ENCODE measurements at regions not wholly inside any gene's neighbourhood (a gene's known extent, or its start where the extent isn't known, plus 50 kb on each side); places are given as distances from the start of the nearest gene placed in this dataset.
A peak's percentile ranks its signal among the peaks of the same experiment; 100 is the strongest.
"Not testable (repeated sequence)": the region's sequence is repeated elsewhere in the genome, so short reads cannot be mapped to it uniquely, and the experiment has no call there.

DNA sequence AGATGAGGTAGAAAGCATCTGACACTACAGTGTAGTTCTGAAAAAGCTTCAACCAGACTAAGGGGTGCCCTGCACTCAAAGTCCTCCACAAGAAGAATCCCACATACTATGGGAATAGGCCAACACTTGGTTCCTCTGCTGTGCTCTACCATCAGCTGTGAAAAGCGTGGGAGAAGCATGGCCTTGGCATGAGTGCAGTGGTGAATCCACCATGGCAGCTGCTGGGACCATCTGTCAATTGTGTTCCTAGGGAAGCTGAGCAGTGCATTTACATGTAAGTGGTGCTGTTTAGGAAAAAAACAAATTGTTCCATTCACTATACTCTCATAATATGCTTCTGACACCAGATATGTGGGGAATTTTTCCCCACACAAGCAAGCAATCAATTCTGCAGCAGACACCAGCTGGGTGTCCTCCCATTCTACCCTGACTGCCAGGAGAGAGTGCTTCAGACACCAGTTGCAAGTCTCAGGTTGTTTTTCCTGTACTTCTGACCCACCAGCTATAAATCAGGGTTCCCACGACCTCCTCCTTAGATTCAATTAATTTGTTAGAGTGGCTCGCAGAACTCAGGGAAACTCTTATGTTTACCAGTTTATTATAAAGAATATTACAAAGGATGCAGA lies 230.8 kb upstream of the CHRM3 start:
- H3K27ac ChIP-seq (ENCODE audit: low read length) = no peak overlapping the region
- no peaks in the 10 kb centered on the region for H3K27me3 ChIP-seq (ENCODE audit: insufficient read depth, low read length)
- H3K4me3 ChIP-seq (ENCODE audit: low read length) = no peak overlapping the region
- no peaks in the 10 kb centered on the region for H3K4me1 ChIP-seq (ENCODE audit: insufficient read depth, low read length)
- H3K9ac ChIP-seq (ENCODE audit: low read depth, low read length) = no peak overlapping the region
- no peaks in the 10 kb centered on the region for H3K36me3 ChIP-seq (ENCODE audit: insufficient read depth, low read depth, low read length)
- no peaks in the 10 kb centered on the region for H3K9me3 ChIP-seq (ENCODE audit: insufficient read depth, low read depth, low read length)

DNA sequence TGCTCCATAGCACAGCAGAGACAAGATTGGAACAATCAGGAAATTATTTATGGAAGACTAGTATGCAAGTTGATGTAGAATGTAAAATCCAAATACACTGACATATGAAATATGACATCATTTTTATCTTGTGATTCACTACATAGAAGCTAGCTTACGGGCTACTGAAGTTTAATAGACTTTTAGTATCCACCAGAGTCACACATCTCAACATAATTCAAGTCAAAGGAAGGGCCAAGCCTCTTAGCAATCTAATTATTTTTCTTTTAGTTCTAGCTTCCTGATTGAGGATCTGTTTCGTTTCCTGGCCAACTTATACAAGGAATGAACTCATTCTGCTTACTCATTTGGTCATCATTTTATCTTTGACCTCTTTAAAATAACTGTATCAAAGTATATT lies 234.4 kb upstream of the CHRM3 start:
- Histone ChIP-seq H3K27me3 (ENCODE audit: insufficient read depth, low read length) (no peaks in the 10 kb centered on the region), H3K27ac (ENCODE audit: low read length) (no peak overlapping the region), H3K4me1 (ENCODE audit: insufficient read depth, low read length) (peaks cover 7% of the 10 kb centered on the region; the same call in 1 of the 2 replicates), H3K4me3 (ENCODE audit: low read length) (no peak overlapping the region), H3K9ac (ENCODE audit: low read depth, low read length) (no peak overlapping the region), H3K36me3 (ENCODE audit: insufficient read depth, low read depth, low read length) (no peaks in the 10 kb centered on the region), H3K9me3 (ENCODE audit: insufficient read depth, low read depth, low read length) (no peaks in the 10 kb centered on the region)

DNA sequence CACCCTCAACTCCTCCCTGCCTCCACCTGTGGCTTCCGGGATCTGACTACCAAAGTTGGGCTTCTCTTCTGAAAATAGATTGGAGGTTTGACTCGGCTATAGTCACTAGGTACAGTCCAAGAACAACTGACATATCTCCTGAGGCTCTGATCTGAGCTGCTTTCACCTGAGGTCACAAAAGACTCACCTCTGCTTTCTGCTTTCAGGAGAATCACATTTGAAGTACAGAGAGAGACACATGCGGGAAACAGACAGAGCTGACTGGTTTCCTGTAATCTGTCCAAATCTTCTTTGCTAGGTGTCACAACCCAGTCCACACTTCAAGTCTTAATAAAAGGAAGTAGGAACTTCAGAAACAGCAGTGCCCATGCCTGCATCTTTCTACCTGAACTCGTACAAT lies 245.4 kb upstream of the CHRM3 start:
- no peak overlapping the region for H3K4me3 ChIP-seq (ENCODE audit: low read length)
- no peak overlapping the region for H3K27ac ChIP-seq (ENCODE audit: low read length)
- no peaks in the 10 kb centered on the region for H3K9me3 ChIP-seq (ENCODE audit: insufficient read depth, low read depth, low read length)
- H3K36me3 ChIP-seq (ENCODE audit: insufficient read depth, low read depth, low read length) = no peaks in the 10 kb centered on the region
- no peaks in the 10 kb centered on the region for H3K27me3 ChIP-seq (ENCODE audit: insufficient read depth, low read length)
- H3K4me1 ChIP-seq (ENCODE audit: insufficient read depth, low read length) = peaks cover 10% of the 10 kb centered on the region
- H3K9ac ChIP-seq (ENCODE audit: low read depth, low read length) = no peak overlapping the region

DNA sequence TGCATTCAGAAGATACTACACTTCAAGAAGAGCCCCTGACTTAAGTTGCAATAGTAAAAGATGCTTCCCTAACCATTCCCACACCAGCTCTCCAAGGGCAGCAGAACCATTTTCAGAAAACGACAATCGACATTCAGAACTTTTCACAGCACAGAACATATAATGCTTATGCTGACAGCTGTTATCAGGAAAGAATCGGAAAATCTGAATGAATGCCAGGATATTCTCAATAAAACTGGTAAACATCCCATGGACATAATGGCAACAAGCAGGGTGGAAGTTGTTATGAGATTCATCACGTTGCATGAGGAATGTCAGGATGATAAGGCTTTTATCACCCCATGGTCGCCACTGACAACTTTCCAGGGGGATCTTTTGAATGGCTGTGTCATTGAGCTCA lies 246.6 kb upstream of the CHRM3 start:
- Histone ChIP-seq H3K27ac (ENCODE audit: low read length) (no peak overlapping the region), H3K4me1 (ENCODE audit: insufficient read depth, low read length) (peaks cover 10% of the 10 kb centered on the region), H3K9me3 (ENCODE audit: insufficient read depth, low read depth, low read length) (no peaks in the 10 kb centered on the region), H3K36me3 (ENCODE audit: insufficient read depth, low read depth, low read length) (no peaks in the 10 kb centered on the region), H3K9ac (ENCODE audit: low read depth, low read length) (no peak overlapping the region), H3K27me3 (ENCODE audit: insufficient read depth, low read length) (no peaks in the 10 kb centered on the region), H3K4me3 (ENCODE audit: low read length) (no peak overlapping the region)

DNA sequence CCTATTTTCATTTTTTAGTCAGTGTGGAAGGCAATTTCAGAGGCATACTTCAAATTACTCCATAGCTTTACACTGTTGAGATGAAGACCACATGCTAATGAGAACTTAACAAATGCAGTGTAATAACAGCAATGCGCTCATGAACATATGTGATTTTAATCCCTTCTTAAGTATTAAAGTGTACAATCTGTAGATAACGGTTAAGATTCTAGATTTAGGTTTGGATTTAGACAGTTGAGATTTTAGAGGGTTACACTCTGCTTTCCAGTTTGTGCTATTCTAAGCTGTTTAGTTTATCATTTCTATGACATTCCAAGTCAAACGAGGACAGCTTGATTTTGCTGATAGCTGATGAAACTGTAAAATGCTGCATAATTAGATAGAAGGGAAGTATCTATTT lies 257.8 kb upstream of the CHRM3 start:
- no peak overlapping the region for H3K27ac ChIP-seq (ENCODE audit: low read length)
- no peak overlapping the region for H3K9ac ChIP-seq (ENCODE audit: low read depth, low read length)
- H3K4me3 ChIP-seq (ENCODE audit: low read length) = no peak overlapping the region
- H3K9me3 ChIP-seq (ENCODE audit: insufficient read depth, low read depth, low read length) = no peaks in the 10 kb centered on the region
- H3K36me3 ChIP-seq (ENCODE audit: insufficient read depth, low read depth, low read length) = no peaks in the 10 kb centered on the region
- peaks cover 23% of the 10 kb centered on the region for H3K4me1 ChIP-seq (ENCODE audit: insufficient read depth, low read length)
- H3K27me3 ChIP-seq (ENCODE audit: insufficient read depth, low read length) = no peaks in the 10 kb centered on the region

DNA sequence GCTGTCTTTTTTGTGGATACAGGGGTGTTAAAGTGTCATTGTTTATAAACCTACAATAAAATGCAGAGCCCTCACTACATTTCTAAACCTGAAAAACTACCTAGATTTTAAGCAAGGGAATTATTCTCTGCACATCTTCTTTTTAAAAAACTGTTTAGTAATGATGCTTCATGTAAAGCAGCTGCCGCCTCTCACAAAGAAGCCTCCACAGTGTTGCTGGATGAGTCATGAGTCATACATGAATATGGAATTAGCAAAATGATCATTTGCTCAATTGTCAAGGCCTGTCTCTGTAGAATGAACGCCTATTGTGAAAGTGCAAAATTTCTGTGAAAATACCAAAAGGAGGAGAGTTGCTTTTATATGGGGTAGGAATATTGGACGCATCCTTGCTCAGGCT lies 259.5 kb upstream of the CHRM3 start:
- H3K9me3 ChIP-seq (ENCODE audit: insufficient read depth, low read depth, low read length) = no peaks in the 10 kb centered on the region
- H3K36me3 ChIP-seq (ENCODE audit: insufficient read depth, low read depth, low read length) = no peaks in the 10 kb centered on the region
- H3K27me3 ChIP-seq (ENCODE audit: insufficient read depth, low read length) = no peaks in the 10 kb centered on the region
- no peak overlapping the region for H3K4me3 ChIP-seq (ENCODE audit: low read length)
- peaks cover 35% of the 10 kb centered on the region for H3K4me1 ChIP-seq (ENCODE audit: insufficient read depth, low read length)
- H3K9ac ChIP-seq (ENCODE audit: low read depth, low read length) = no peak overlapping the region; the same call in 1 of the 2 replicates
- no peak overlapping the region for H3K27ac ChIP-seq (ENCODE audit: low read length)

DNA sequence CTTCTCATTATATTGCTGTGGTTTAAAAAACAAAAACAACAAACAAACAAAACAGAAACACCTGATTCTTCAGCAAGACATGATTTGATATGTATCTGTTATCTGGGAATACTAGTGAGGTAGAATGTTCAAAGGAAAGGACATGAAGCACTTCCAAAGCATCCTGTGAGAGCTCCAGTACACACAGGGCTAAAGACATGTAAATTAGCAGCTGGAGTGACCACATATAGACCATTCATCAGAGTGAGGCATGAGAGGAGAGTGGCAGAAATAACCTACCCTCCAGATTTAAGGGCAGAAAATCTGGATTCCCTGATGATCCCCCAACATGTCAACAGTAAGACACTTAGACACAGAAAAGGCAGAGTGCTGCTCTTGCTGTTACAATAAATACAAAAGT lies 260.5 kb upstream of the CHRM3 start:
- H3K4me3 ChIP-seq (ENCODE audit: low read length) = peak overlapping the region; percentile 31; the same call in 1 of the 2 replicates
- H3K9ac ChIP-seq (ENCODE audit: low read depth, low read length) = peak overlapping the region; percentile 42; the same call in 1 of the 2 replicates
- H3K36me3 ChIP-seq (ENCODE audit: insufficient read depth, low read depth, low read length) = no peaks in the 10 kb centered on the region
- H3K27ac ChIP-seq (ENCODE audit: low read length) = peak overlapping the region; percentile 74
- H3K27me3 ChIP-seq (ENCODE audit: insufficient read depth, low read length) = no peaks in the 10 kb centered on the region
- H3K4me1 ChIP-seq (ENCODE audit: insufficient read depth, low read length) = peaks cover 38% of the 10 kb centered on the region
- no peaks in the 10 kb centered on the region for H3K9me3 ChIP-seq (ENCODE audit: insufficient read depth, low read depth, low read length)

DNA sequence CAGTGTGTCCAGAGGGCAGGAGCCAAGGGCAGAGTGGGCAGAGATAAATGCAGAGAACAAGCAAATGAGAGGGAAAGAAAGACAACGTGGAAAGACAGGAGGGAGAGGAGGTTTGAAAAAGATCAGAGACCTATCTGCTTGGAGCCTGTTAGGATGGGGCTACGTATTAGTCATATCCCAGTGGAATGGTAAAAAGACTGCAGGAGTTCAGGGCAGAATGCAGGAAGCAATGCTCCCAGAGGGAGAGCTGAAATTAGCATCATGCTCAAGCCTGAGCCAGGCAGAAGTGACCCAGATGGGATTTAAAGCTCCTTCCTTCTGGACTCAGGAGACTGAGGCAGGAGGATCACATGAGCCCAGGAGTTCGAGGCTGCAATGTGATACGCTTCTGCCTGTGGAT lies 261.3 kb upstream of the CHRM3 start:
- Histone ChIP-seq H3K4me3 (ENCODE audit: low read length) (no peak overlapping the region), H3K4me1 (ENCODE audit: insufficient read depth, low read length) (peaks cover 43% of the 10 kb centered on the region), H3K36me3 (ENCODE audit: insufficient read depth, low read depth, low read length) (no peaks in the 10 kb centered on the region), H3K9ac (ENCODE audit: low read depth, low read length) (peak overlapping the region; percentile 26; the same call in 1 of the 2 replicates), H3K27me3 (ENCODE audit: insufficient read depth, low read length) (no peaks in the 10 kb centered on the region), H3K9me3 (ENCODE audit: insufficient read depth, low read depth, low read length) (no peaks in the 10 kb centered on the region), H3K27ac (ENCODE audit: low read length) (peak overlapping the region; percentile 32)

DNA sequence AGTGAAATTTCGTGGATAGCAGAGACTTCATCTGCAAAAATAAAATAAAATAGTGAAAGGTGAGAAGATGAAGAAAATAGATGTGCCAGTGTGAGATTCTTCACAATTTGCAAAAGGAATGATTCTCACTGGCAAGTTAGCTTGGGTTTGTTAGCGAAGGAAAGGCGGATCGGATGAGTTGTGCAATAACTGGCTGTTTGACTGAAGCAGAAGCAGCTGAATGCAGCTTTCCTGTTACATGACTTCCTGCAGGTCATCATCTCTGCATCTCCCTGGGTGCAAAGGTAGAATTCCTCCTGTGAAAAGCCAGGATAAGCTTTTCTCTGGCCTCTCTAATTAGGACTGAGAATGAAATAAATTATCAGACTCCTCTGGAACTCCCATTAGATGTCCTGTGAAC lies 263.1 kb upstream of the CHRM3 start:
- H3K9me3 ChIP-seq (ENCODE audit: insufficient read depth, low read depth, low read length) = no peaks in the 10 kb centered on the region
- no peak overlapping the region for H3K27ac ChIP-seq (ENCODE audit: low read length)
- H3K27me3 ChIP-seq (ENCODE audit: insufficient read depth, low read length) = no peaks in the 10 kb centered on the region
- H3K36me3 ChIP-seq (ENCODE audit: insufficient read depth, low read depth, low read length) = no peaks in the 10 kb centered on the region
- no peak overlapping the region for H3K4me3 ChIP-seq (ENCODE audit: low read length)
- H3K9ac ChIP-seq (ENCODE audit: low read depth, low read length) = no peak overlapping the region
- H3K4me1 ChIP-seq (ENCODE audit: insufficient read depth, low read length) = peaks cover 43% of the 10 kb centered on the region

DNA sequence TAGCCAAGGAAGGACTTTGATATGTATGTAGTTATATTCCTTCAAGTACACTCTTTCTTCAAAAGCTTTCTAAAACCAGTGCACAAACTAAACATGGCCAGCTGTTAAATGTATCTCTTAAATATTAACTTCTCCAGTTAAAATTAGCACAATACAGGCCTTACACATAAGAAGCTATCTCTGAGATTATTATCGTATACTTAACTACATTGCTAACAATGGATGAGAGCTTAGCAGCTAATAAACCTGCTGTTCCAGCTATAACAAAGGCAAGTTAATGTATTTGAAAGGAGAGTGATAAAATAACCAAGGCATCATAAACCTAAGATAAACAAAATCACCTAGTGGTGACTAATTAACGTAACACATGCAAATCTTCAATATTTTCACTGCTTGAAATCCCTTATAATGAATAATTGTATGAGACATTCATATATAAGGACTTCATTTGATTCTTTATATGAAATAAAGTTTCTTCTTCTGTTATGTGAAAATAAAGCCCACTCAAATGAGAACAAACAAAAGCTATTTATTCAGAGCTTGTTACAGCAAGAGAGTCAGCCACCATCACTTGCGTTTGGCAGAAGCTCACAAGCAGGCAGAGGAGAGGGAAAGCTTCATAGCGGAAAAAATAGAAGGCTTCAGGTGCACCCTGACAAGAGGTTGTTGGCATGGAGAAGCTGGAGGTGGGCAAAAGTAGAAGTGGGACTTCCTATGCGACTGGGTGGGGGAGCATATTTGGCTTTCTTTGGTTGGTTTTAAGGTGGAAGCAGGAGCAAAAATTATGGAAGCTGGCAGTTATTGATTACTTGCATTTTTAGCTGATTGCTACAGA lies 274.1 kb upstream of the CHRM3 start:
- Histone ChIP-seq H3K4me3 (ENCODE audit: low read length) (no peak overlapping the region), H3K36me3 (ENCODE audit: insufficient read depth, low read depth, low read length) (no peaks in the 10 kb centered on the region), H3K27me3 (ENCODE audit: insufficient read depth, low read length) (no peaks in the 10 kb centered on the region), H3K27ac (ENCODE audit: low read length) (no peak overlapping the region), H3K4me1 (ENCODE audit: insufficient read depth, low read length) (peaks cover 12% of the 10 kb centered on the region), H3K9me3 (ENCODE audit: insufficient read depth, low read depth, low read length) (no peaks in the 10 kb centered on the region), H3K9ac (ENCODE audit: low read depth, low read length) (no peak overlapping the region)

DNA sequence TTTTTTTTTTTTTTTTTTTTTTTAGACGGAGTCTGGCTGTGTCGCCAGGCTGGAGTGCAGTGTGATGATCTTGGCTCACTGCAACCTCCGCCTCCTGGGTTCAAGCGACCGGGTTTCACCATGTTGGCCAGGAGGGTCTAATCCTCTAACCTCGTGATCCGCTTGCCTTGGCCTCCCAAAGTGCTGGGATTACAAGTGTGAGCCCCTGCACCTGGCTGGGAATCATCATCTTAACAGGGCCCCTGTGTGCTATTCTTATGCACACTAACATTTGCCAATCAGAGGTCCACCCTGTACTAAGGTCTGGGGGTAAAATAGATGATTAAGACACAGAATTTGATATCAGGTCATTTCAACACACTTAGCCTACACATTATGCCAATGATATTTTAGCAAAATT lies 278.7 kb upstream of the CHRM3 start:
- Histone ChIP-seq H3K27ac (ENCODE audit: low read length) (peak overlapping the region; percentile 38), H3K4me3 (ENCODE audit: low read length) (no peak overlapping the region), H3K36me3 (ENCODE audit: insufficient read depth, low read depth, low read length) (no peaks in the 10 kb centered on the region), H3K4me1 (ENCODE audit: insufficient read depth, low read length) (peaks cover 22% of the 10 kb centered on the region), H3K9me3 (ENCODE audit: insufficient read depth, low read depth, low read length) (no peaks in the 10 kb centered on the region), H3K9ac (ENCODE audit: low read depth, low read length) (peak overlapping the region; percentile 60; the same call in 1 of the 2 replicates), H3K27me3 (ENCODE audit: insufficient read depth, low read length) (no peaks in the 10 kb centered on the region)

DNA sequence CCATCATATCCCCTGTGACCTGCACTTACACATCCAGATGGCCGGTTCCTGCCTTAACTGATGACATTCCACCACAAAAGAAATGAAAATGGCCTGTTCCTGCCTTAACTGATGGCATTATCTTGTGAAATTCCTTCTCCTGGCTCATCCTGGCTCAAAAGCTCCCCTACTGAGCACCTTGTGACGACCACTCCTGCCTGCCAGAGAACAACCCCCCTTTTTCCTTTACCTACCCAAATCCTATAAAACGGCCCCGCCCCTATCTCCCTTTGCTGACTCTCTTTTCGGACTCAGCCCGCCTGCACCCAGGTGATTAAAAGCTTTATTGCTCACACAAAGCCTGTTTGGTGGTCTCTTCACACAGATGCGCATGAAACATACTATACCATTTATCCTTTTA lies 279.7 kb upstream of the CHRM3 start:
- Histone ChIP-seq H3K9ac (ENCODE audit: low read depth, low read length) (peak overlapping the region; percentile 60; the same call in 1 of the 2 replicates), H3K4me3 (ENCODE audit: low read length) (peak overlapping the region; percentile 41; the same call in 1 of the 2 replicates), H3K4me1 (ENCODE audit: insufficient read depth, low read length) (peaks cover 22% of the 10 kb centered on the region)
- H3K27me3 ChIP-seq (ENCODE audit: insufficient read depth, low read length); H3K27ac ChIP-seq (ENCODE audit: low read length); H3K36me3 ChIP-seq (ENCODE audit: insufficient read depth, low read depth, low read length); H3K9me3 ChIP-seq (ENCODE audit: insufficient read depth, low read depth, low read length): not testable (repeated sequence)
